Pancreas (tissue), 10 donors: ENCODE measurements at regions not wholly inside any gene's neighbourhood (a gene's known extent, or its start where the extent isn't known, plus 50 kb on each side); places are given as distances from the start of the nearest gene placed in this dataset.

ENCODE experiments used
- ATAC-seq, 4 donors: fragments of 200-7000 bp; cut with Tn5 transposase; one replicate each; pipeline versions ENCODE4 v1.8.0 to v1.9.1; 2020; ENCODE audit warnings: mild to moderate bottlenecking in 4 of 4, moderate library complexity in 4 of 4
- DNase-seq, 6 donors: peaks; one replicate each; pipeline ENCODE4 v3.0.0-alpha.2; 2020
- FAIRE-seq: peaks from 2 replicates; lab custom pipeline; 2012; peaks lifted over from hg19 to GRCh38; lab: Jason Lieb, UNC
- H3K27ac ChIP-seq, 4 donors: fragments of 200-600 bp; sonication (generic); 1 replicate in 3 of 4; 2 replicates in 1 of 4; pipeline versions ENCODE4 v1.5.0 to v1.8.0; 2020
- H3K27me3 ChIP-seq, 4 donors: fragments of 200-600 bp; one replicate each; pipeline ENCODE4 v1.8.0; 2021
- H3K36me3 ChIP-seq, 3 donors: fragments of 200-600 bp; sonication (generic) in 1 of 3; one replicate each; pipeline versions ENCODE4 v1.5.0 to v1.8.0; 2020 to 2021
- H3K4me1 ChIP-seq, 3 donors: fragments of 200-600 bp; one replicate each; pipeline ENCODE4 v1.8.0; 2021
- H3K4me3 ChIP-seq, 4 donors: fragments of 200-600 bp; sonication (generic) in 2 of 4; one replicate each; pipeline versions ENCODE4 v1.5.0 to v1.8.0; 2020 to 2021
- H3K9me3 ChIP-seq, 4 donors: fragments of 200-600 bp; one replicate each; pipeline ENCODE4 v1.8.0; 2021
- CTCF ChIP-seq, 4 donors: fragments of 200-600 bp; sonication (generic) in 3 of 4; IDR thresholded peaks; one replicate each; pipeline versions ENCODE4 v1.5.0 to v1.8.0; 2021; ENCODE audit warnings: antibody characterized with exemption in 4 of 4
- WGBS, 2 donors: extraction: QIAGEN DNeasy Blood & Tissue Kit; methylation state at CpG; one replicate each; pipeline ENCODE4 v1.1.7; 2013; 5-methylcytosine and 5-hydroxymethylcytosine counted together
- intact Hi-C, 3 donors: fragments of 100-400 bp; cut with DNase I; formaldehyde crosslinking; loops; one replicate each; pipeline versions ENCODE4 v1.11.1 to v1.14.2; 2022
- donor health status: healthy with polysubstance abuse.
- donor health status: DM: no; HTN: no; CAD: no; lungs with moderate emphysema.
- donor health status: DM: no; HTN: no; CAD: no.
- donor health status: control.
- donor health status: control.
- donor health status: Bipolar disorder and iron deficiency.
- donor health status: DM: yes; HTN: yes; CAD: no.
- donor health status: DM: no; HTN: no; CAD: no.
- donor health status: DM: no; HTN: no; CAD: no.
- donor health status: DM: yes; HTN: yes; CAD: no.

GRCh38 chr3:99484871-99485270, 153.5 kb upstream of the COL8A1 start:
- Histone ChIP-seq H3K36me3 (no peaks in the 10 kb centered on the region), H3K4me1 (no peaks in the 10 kb centered on the region), H3K27me3 (no peaks in the 10 kb centered on the region), H3K9me3 (no peaks in the 10 kb centered on the region), H3K27ac (no peak overlapping the region), H3K4me3 (no peak overlapping the region)
- intact Hi-C loops, result no loop called here
- ATAC-seq, result no peak
- FAIRE-seq, result no peak
- TF ChIP-seq CTCF (IDR thresholded peaks at IDR 0.05), result no peak
- no peak for DNase-seq

- ATAC-seq, result no peak
Observed at GRCh38 chr3:99483841-99484240, 154.6 kb upstream of the COL8A1 start.

GRCh38 chr3:99482191-99482590, 156.2 kb upstream of the COL8A1 start:
- no peak for DNase-seq
- WGBS, 2 donors, result 51 to 64% methylated on average over 1 of the region's 1 CpG
- ATAC-seq, result no peak

More at GRCh38 chr3:99483841-99484240, 154.6 kb upstream of the COL8A1 start:
- Histone ChIP-seq H3K4me3 (no peak overlapping the region), H3K9me3 (no peaks in the 10 kb centered on the region), H3K27ac (no peak overlapping the region), H3K36me3 (no peaks in the 10 kb centered on the region), H3K27me3 (no peaks in the 10 kb centered on the region), H3K4me1 (no peaks in the 10 kb centered on the region)
- TF ChIP-seq CTCF (IDR thresholded peaks at IDR 0.05), result no peak
- FAIRE-seq (no peak), DNase-seq (no peak)
- intact Hi-C loops, result no loop called here

GRCh38 chr3:99481561-99481960, 156.8 kb upstream of the COL8A1 start:
- Histone ChIP-seq H3K27ac (no peak overlapping the region), H3K9me3 (no peaks in the 10 kb centered on the region), H3K27me3 (no peaks in the 10 kb centered on the region), H3K4me3 (no peak overlapping the region), H3K4me1 (no peaks in the 10 kb centered on the region), H3K36me3 (no peaks in the 10 kb centered on the region)
- DNase-seq, result no peak
- FAIRE-seq, result no peak
- 59 to 62% methylated on average over 2 of the region's 2 CpGs for WGBS, 2 donors
- intact Hi-C loops, result no loop called here
- no peak for TF ChIP-seq CTCF (IDR thresholded peaks at IDR 0.05)
- no peak for ATAC-seq

More at GRCh38 chr3:99482191-99482590, 156.2 kb upstream of the COL8A1 start:
- no peaks in the 10 kb centered on the region for H3K27me3 ChIP-seq
- no peaks in the 10 kb centered on the region for H3K4me1 ChIP-seq
- H3K4me3 ChIP-seq, result no peak overlapping the region
- intact Hi-C loops, result no loop called here
- TF ChIP-seq CTCF (IDR thresholded peaks at IDR 0.05), result no peak
- H3K36me3 ChIP-seq, result no peaks in the 10 kb centered on the region
- no peak for FAIRE-seq
- H3K9me3 ChIP-seq, result no peaks in the 10 kb centered on the region
- no peak overlapping the region for H3K27ac ChIP-seq

- 47 to 65% methylated on average over 2 of the region's 2 CpGs for WGBS, 2 donors
- intact Hi-C loops, result no loop called here
Observed at GRCh38 chr3:99479768-99480167, 158.6 kb upstream of the COL8A1 start.

More at GRCh38 chr3:99479768-99480167, 158.6 kb upstream of the COL8A1 start:
- no peaks in the 10 kb centered on the region for H3K27me3 ChIP-seq
- no peak for FAIRE-seq
- no peak overlapping the region for H3K4me3 ChIP-seq
- no peak for ATAC-seq
- no peaks in the 10 kb centered on the region for H3K4me1 ChIP-seq
- H3K9me3 ChIP-seq, result no peaks in the 10 kb centered on the region
- no peaks in the 10 kb centered on the region for H3K36me3 ChIP-seq
- TF ChIP-seq CTCF (IDR thresholded peaks at IDR 0.05), result no peak
- no peak for DNase-seq
- no peak overlapping the region for H3K27ac ChIP-seq
